ENCODE measurements at regions not wholly inside any gene's neighbourhood (a gene's known extent, or its start where the extent isn't known, plus 50 kb on each side); places are given as distances from the start of the nearest gene placed in this dataset.

- H3K4me1 Mint-ChIP-seq = peaks cover 0 to 10% of the 10 kb centered on the region in 2 experiments; a peak in 2 of 4 replicates
- no peaks in the 10 kb centered on the region for H3K79me2 ChIP-seq (ENCODE audit: insufficient read depth, low read length)
- H2BK5ac ChIP-seq (ENCODE audit: insufficient read length, low read length) = no peak overlapping the region
- H3K4me2 ChIP-seq (ENCODE audit: insufficient read depth, insufficient read length, low read length) = no peak overlapping the region
- H2AFZ ChIP-seq (ENCODE audit: low read length) = no peak overlapping the region
- H2BK120ac ChIP-seq (ENCODE audit: low read depth, low read length, poor library complexity, severe bottlenecking) = no peak overlapping the region
- no peak overlapping the region for H2BK12ac ChIP-seq (ENCODE audit: insufficient read length, low read depth, low read length)
- no peak overlapping the region for H3K27ac ChIP-seq (ENCODE audit: insufficient read length, low read depth, low read length)
- no peak overlapping the region for H2BK15ac ChIP-seq (ENCODE audit: low read depth, low read length)
- H3K27ac Mint-ChIP-seq = no peak overlapping the region
- no peak overlapping the region for H3K14ac ChIP-seq (ENCODE audit: insufficient read depth, low read length)
- WGBS (ENCODE audit: extremely low coverage, insufficient read length, low lambda C conversion rate) = no CpG with 5 or more reads among the region's 7 CpGs
- TF ChIP-seq CTCF (conservative IDR thresholded peaks at IDR 0.05) = no peak
- H3K4ac ChIP-seq (ENCODE audit: low read depth, low read length) = no peak overlapping the region
- peaks cover 6% of the 10 kb centered on the region for H3K27me3 Mint-ChIP-seq (ENCODE audit: low read depth)
- no peak overlapping the region for H3K23ac ChIP-seq (ENCODE audit: insufficient read length, low read depth, low read length)
- H2AK5ac ChIP-seq (ENCODE audit: insufficient read length, low read length) = no peak overlapping the region
- no peak overlapping the region for H4K8ac ChIP-seq (replicated peaks; ENCODE audit: insufficient read length, low read depth, low read length)
- no peak for DNase-seq
- H3K4me3 Mint-ChIP-seq = no peak overlapping the region
- H4K5ac ChIP-seq (ENCODE audit: insufficient read length, low read depth, low read length) = no peak overlapping the region
- no peak overlapping the region for H3T11ph ChIP-seq (ENCODE audit: low read length)
- H3K79me1 ChIP-seq (ENCODE audit: insufficient read depth, low read depth, low read length, poor library complexity, severe bottlenecking) = no peaks in the 10 kb centered on the region
- no peaks in the 10 kb centered on the region for H3K23me2 ChIP-seq (ENCODE audit: insufficient read length, low read depth, low read length, poor library complexity, severe bottlenecking)
- H3K18ac ChIP-seq (ENCODE audit: insufficient read length, low read depth, low read length) = no peak overlapping the region
- H3K9me3 Mint-ChIP-seq = no peaks in the 10 kb centered on the region
- H3K9me3 ChIP-seq (ENCODE audit: control insufficient read depth, low read depth, low read length) = no peaks in the 10 kb centered on the region
- H3K4me1 ChIP-seq (ENCODE audit: insufficient read depth, low read length) = no peaks in the 10 kb centered on the region
- H4K20me1 ChIP-seq (ENCODE audit: control insufficient read depth, insufficient read depth, insufficient read length) = no peaks in the 10 kb centered on the region
- no peak overlapping the region for H3K9ac ChIP-seq (ENCODE audit: extremely low read depth, insufficient read length, low read length)
- no peaks in the 10 kb centered on the region for H3K27me3 ChIP-seq (ENCODE audit: insufficient read depth, low read length)
- no peak overlapping the region for H2BK20ac ChIP-seq (ENCODE audit: low read depth, low read length, poor library complexity, severe bottlenecking)
- H3K36me3 Mint-ChIP-seq (ENCODE audit: insufficient read depth in 1 of 3, low read depth in 3 of 3) = no peaks in the 10 kb centered on the region
- no peak overlapping the region for H3K56ac ChIP-seq (ENCODE audit: insufficient read length, low read depth, low read length)
- no peak overlapping the region for H4K91ac ChIP-seq (ENCODE audit: insufficient read length, low read depth, low read length)
These were observed 58.8 kb upstream of the SLC24A4 start for GRCh38 chr14:92264195-92264594.

Measured in H9 (cell line).